ENCODE measurements at regions not wholly inside any gene's neighbourhood (a gene's known extent, or its start where the extent isn't known, plus 50 kb on each side); places are given as distances from the start of the nearest gene placed in this dataset.
"Not testable (repeated sequence)": the region's sequence is repeated elsewhere in the genome, so short reads cannot be mapped to it uniquely, and the experiment has no call there.

DNA sequence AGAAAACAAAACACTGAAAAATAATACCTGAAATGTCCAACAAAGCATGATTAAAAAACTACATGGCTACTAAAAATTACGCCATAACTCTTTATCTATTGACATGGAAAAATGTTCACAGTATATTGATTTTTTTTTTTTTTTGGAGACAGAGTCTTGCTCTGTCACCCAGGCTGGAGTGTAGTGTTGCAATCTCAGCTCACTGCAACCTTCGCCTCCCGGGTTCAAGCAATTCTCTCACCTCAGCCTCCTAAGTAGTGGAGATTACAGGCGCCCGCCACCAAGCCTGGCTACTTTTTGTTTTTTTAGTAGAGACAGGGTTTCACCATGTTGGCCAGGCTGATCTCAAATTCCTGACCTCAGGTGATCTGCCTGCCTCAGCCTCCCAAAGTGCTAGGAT lies 96.8 kb downstream of the TRIM69 start:
- TF ChIP-seq CTCF, POLR2AphosphoS5, POLR2A (IDR thresholded peaks at IDR 0.05): not testable (repeated sequence)

All from prostate gland (tissue), 2 donors.